HEK293 (cell line): ENCODE measurements at regions not wholly inside any gene's neighbourhood (a gene's known extent, or its start where the extent isn't known, plus 50 kb on each side); places are given as distances from the start of the nearest gene placed in this dataset.

Experiments
- CTCF ChIA-PET: fragments of 350-600 bp; formaldehyde crosslinking; extraction: SDS; loops from one replicate; lab custom pipeline; 2021; ENCODE audit warnings: antibody characterized with exemption; lab: Yijun Ruan, JAX
- POLR2A ChIA-PET: fragments of 300-600 bp; formaldehyde crosslinking; extraction: SDS; loops from one replicate; lab custom pipeline; 2020; ENCODE audit warnings: antibody characterized with exemption, inconsistent platforms; lab: Yijun Ruan, JAX
- H3K27ac ChIP-seq: fragments of 200-500 bp; sonication (Bioruptor generic); 2 replicates; pipeline ENCODE4 v1.5.1; 2014; ENCODE audit warnings: low read depth, low read length, control low read depth, inconsistent platforms; ENCODE audit errors: extremely low read depth
- H3K36me3 ChIP-seq, 2 experiments: fragments of 200-500 bp in 1 of 2; sonication (Bioruptor generic) in 1 of 2; 1 replicate in 1 of 2; 2 replicates in 1 of 2; pipeline ENCODE4 v1.5.1; 2014 to 2017; ENCODE audit warnings: inconsistent platforms in 2 of 2, low read length in 2 of 2; ENCODE audit not compliant: control insufficient read depth in 2 of 2, insufficient read depth in 1 of 2
- H3K4me1 ChIP-seq: fragments of 200-500 bp; sonication (Bioruptor generic); 2 replicates; pipeline ENCODE4 v1.5.1; 2014; ENCODE audit warnings: mild to moderate bottlenecking, low read length, inconsistent platforms; ENCODE audit not compliant: control insufficient read depth, insufficient read depth
- H3K4me3 ChIP-seq: 2 replicates; pipeline ENCODE4 v1.5.1; 2011; ENCODE audit warnings: low read depth, mild to moderate bottlenecking, control low read depth, low read length, moderate library complexity
- H3K9me3 ChIP-seq: fragments of 200-500 bp; sonication (Bioruptor generic); 2 replicates; pipeline ENCODE4 v1.5.1; 2014; ENCODE audit warnings: low read depth, low read length, inconsistent platforms; ENCODE audit not compliant: control insufficient read depth, insufficient read depth
- CTCF ChIP-seq: fragments of 450-650 bp; formaldehyde crosslinking; IDR thresholded peaks from 2 replicates; pipeline ENCODE4 v1.5.1; 2016; ENCODE audit warnings: missing biosample characterization, missing genetic modification characterization
- MEIS1 ChIP-seq: sonication (generic); formaldehyde crosslinking; IDR thresholded peaks from 2 replicates; pipeline ENCODE4 v1.8.1; 2022; ENCODE audit warnings: missing genetic modification reagents, mild to moderate bottlenecking, borderline replicate concordance
- SCRT2 ChIP-seq: fragments of 450-650 bp; formaldehyde crosslinking; IDR thresholded peaks from 2 replicates; pipeline ENCODE4 v1.5.1; 2016; ENCODE audit warnings: missing biosample characterization, missing genetic modification characterization
- TSHZ1 ChIP-seq: fragments of 450-650 bp; formaldehyde crosslinking; IDR thresholded peaks from 2 replicates; pipeline ENCODE4 v1.5.1; 2016; ENCODE audit warnings: missing biosample characterization, missing genetic modification characterization, borderline replicate concordance
- ZNF324 ChIP-seq: fragments of 450-650 bp; formaldehyde crosslinking; IDR thresholded peaks from 2 replicates; pipeline ENCODE4 v1.5.1; 2016; ENCODE audit warnings: missing biosample characterization, missing genetic modification characterization
- ZNF335 ChIP-seq: fragments of 450-650 bp; formaldehyde crosslinking; conservative IDR thresholded peaks from 2 replicates; pipeline ENCODE4 v1.5.1; 2016; ENCODE audit warnings: missing biosample characterization, missing genetic modification characterization
- ZNF394 ChIP-seq: fragments of 450-650 bp; formaldehyde crosslinking; IDR thresholded peaks from 2 replicates; pipeline ENCODE4 v1.5.1; 2016; ENCODE audit warnings: missing biosample characterization, missing genetic modification characterization, mild to moderate bottlenecking, moderate library complexity, borderline replicate concordance
- ZNF548 ChIP-seq: fragments of 450-650 bp; formaldehyde crosslinking; IDR thresholded peaks from 2 replicates; pipeline ENCODE4 v1.5.1; 2016; ENCODE audit warnings: missing biosample characterization, missing genetic modification characterization
- ZNF555 ChIP-seq: fragments of 450-650 bp; formaldehyde crosslinking; conservative IDR thresholded peaks from 2 replicates; pipeline ENCODE4 v1.5.1; 2017; ENCODE audit warnings: missing biosample characterization, mild to moderate bottlenecking, missing genetic modification characterization, inconsistent platforms
- ZNF623 ChIP-seq: fragments of 450-650 bp; formaldehyde crosslinking; IDR thresholded peaks from 2 replicates; pipeline ENCODE4 v1.5.1; 2016; ENCODE audit warnings: missing biosample characterization, missing genetic modification characterization
- ZNF747 ChIP-seq: fragments of 450-650 bp; formaldehyde crosslinking; IDR thresholded peaks from 2 replicates; pipeline ENCODE4 v1.5.1; 2016; ENCODE audit warnings: missing biosample characterization, missing genetic modification characterization
- ZNF777 ChIP-seq: fragments of 450-650 bp; formaldehyde crosslinking; IDR thresholded peaks from 2 replicates; pipeline ENCODE4 v1.5.1; 2017; ENCODE audit warnings: missing biosample characterization, missing genetic modification characterization, borderline replicate concordance
- ZSCAN30 ChIP-seq: fragments of 450-650 bp; IDR thresholded peaks from 2 replicates; pipeline ENCODE4 v1.5.1; 2018; ENCODE audit warnings: missing biosample characterization, mild to moderate bottlenecking, missing genetic modification characterization, moderate library complexity
- TF ChIP-seq, protein P1 (sequence below): fragments of 450-650 bp; formaldehyde crosslinking; IDR thresholded peaks from 2 replicates; pipeline ENCODE4 v1.5.1; 2016; ENCODE audit warnings: missing biosample characterization, missing genetic modification characterization
- TF ChIP-seq, protein P2 (sequence below): fragments of 450-650 bp; formaldehyde crosslinking; IDR thresholded peaks from 2 replicates; pipeline ENCODE4 v1.5.1; 2016; ENCODE audit warnings: missing biosample characterization, missing genetic modification characterization
- TF ChIP-seq, protein P3 (sequence below): fragments of 450-650 bp; formaldehyde crosslinking; IDR thresholded peaks from 2 replicates; pipeline ENCODE4 v1.5.1; 2016; ENCODE audit warnings: missing biosample characterization, missing genetic modification characterization

DNA sequence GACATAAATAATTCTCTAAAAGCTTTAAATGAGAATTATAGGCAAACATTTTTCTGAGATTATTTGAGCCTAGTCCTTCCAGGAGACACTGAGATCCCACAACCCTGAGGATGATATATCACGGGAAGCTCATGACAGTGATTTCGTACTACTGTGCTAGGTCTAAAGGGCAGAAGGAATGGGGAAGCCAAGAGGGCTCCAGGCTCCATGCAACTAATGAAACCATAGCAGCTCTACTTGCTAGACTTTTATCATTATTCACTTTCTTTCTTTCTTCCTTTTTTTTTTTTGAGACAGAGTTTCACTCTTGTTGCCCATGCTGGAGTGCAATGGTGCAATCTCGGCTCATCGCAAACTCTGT lies 57.3 kb upstream of the SGK1 start (continued):
- TF ChIP-seq TSHZ1 = no peak
- TF ChIP-seq ZNF324 (tag by site-specific recombination) = no peak
- no peak for TF ChIP-seq MEIS1
- TF ChIP-seq ZNF747 (tag by site-specific recombination) = no peak

GRCh38 chr6:134374491-134375219 lies 56.7 kb upstream of the SGK1 start:
- H3K36me3 ChIP-seq = no peaks in the 10 kb centered on the region
- CTCF ChIA-PET = interaction anchor here (0.5 to 0.6 kb wide), 2 partner anchors 111 to 176 kb away, joined by 3 to 4 read pairs; no protein-coding TSS in a partner anchor
- H3K4me1 ChIP-seq = no peaks in the 10 kb centered on the region
- H3K27ac ChIP-seq = no peak overlapping the region
- POLR2A ChIA-PET = no interaction called here
- H3K9me3 ChIP-seq = no peaks in the 10 kb centered on the region
- TF ChIP-seq ZNF555 = no peak
- peak; percentile 39; the same call in 1 of the 2 replicates for TF ChIP-seq ZNF623 (tag by site-specific recombination)
- TF ChIP-seq, all 188 proteins: peak for 1
- H3K4me3 ChIP-seq = no peak overlapping the region

- H3K9me3 ChIP-seq = no peaks in the 10 kb centered on the region
- no peak overlapping the region for H3K27ac ChIP-seq
- no peak for TF ChIP-seq ZNF335
- TF ChIP-seq, protein P1, sequence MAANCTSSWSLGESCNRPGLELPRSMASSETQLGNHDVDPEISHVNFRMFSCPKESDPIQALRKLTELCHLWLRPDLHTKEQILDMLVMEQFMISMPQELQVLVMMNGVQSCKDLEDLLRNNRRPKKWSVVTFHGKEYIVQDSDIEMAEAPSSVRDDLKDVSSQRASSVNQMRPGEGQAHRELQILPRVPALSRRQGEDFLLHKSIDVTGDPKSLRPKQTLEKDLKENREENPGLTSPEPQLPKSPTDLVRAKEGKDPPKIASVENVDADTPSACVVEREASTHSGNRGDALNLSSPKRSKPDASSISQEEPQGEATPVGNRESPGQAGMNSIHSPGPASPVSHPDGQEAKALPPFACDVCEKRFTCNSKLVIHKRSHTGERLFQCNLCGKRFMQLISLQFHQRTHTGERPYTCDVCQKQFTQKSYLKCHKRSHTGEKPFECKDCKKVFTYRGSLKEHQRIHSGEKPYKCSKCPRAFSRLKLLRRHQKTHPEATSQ = no peak
- no peak for TF ChIP-seq ZNF548 (tag by site-specific recombination)
- TF ChIP-seq ZNF394 (tag by site-specific recombination) = no peak
- TF ChIP-seq, protein P2, sequence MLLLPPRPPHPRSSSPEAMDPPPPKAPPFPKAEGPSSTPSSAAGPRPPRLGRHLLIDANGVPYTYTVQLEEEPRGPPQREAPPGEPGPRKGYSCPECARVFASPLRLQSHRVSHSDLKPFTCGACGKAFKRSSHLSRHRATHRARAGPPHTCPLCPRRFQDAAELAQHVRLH (tag by site-specific recombination) = no peak
- TF ChIP-seq CTCF (tag by site-specific recombination) = no peak
- TF ChIP-seq ZSCAN30 (tag by site-specific recombination) = no peak
- TF ChIP-seq ZNF324 (tag by site-specific recombination) = no peak
- no peak for TF ChIP-seq SCRT2 (tag by site-specific recombination)
- TF ChIP-seq, protein P3, sequence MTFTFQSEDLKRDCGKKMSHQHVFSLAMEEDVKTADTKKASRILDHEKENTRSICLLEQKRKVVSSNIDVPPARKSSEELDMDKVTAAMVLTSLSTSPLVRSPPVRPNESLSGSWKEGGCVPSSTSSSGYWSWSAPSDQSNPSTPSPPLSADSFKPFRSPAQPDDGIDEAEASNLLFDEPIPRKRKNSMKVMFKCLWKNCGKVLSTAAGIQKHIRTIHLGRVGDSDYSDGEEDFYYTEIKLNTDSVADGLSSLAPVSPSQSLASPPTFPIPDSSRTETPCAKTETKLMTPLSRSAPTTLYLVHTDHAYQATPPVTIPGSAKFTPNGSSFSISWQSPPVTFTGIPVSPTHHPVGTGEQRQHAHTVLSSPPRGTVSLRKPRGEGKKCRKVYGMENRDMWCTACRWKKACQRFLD (tag by site-specific recombination) = no peak
- no peak for TF ChIP-seq ZNF777
- CTCF ChIA-PET = interaction anchor here (0.7 to 0.9 kb wide), 2 partner anchors 11 to 267 kb away, joined by 4 to 5 read pairs; no protein-coding TSS in a partner anchor
- H3K36me3 ChIP-seq = no peaks in the 10 kb centered on the region
- H3K4me3 ChIP-seq = no peak overlapping the region
- POLR2A ChIA-PET = interaction anchor here (1.0 kb wide), 1 partner anchor 94 kb away, joined by 3 read pairs; no protein-coding TSS in a partner anchor
- H3K4me1 ChIP-seq = no peaks in the 10 kb centered on the region
Observed at GRCh38 chr6:134373993-134374392, 56.1 kb upstream of the SGK1 start.
